Sigmoid colon (tissue), 4 donors: ENCODE measurements at regions not wholly inside any gene's neighbourhood (a gene's known extent, or its start where the extent isn't known, plus 50 kb on each side); places are given as distances from the start of the nearest gene placed in this dataset.

Experiments
- CTCF ChIP-seq, 4 experiments: fragments of 450-650 bp in 3 of 4; fragments of 200-600 bp in 1 of 4; IDR thresholded peaks; one replicate each; pipeline ENCODE4 v1.5.1; 2016 to 2019; ENCODE audit warnings: antibody characterized with exemption in 4 of 4, mild to moderate bottlenecking in 3 of 4, moderate library complexity in 2 of 4
- POLR2AphosphoS5 ChIP-seq, 4 donors: sonication (generic); formaldehyde crosslinking; IDR thresholded peaks; one replicate each; pipeline ENCODE4 v1.6.1; 2017; ENCODE audit warnings: antibody characterized with exemption in 4 of 4

GRCh38 chr11:113531083-113531482, 55.9 kb upstream of the DRD2 start:
- no peak for TF ChIP-seq CTCF (IDR thresholded peaks at IDR 0.05)
- no peak for TF ChIP-seq POLR2AphosphoS5 (IDR thresholded peaks at IDR 0.05)
